HL-60 (cell line): ENCODE measurements at regions not wholly inside any gene's neighbourhood (a gene's known extent, or its start where the extent isn't known, plus 50 kb on each side); places are given as distances from the start of the nearest gene placed in this dataset.

Experiments
- GABPA ChIP-seq: IDR thresholded peaks from 2 replicates; pipeline ENCODE4 v1.6.1; 2012; ENCODE audit warnings: low read depth
- POLR2AphosphoS5 ChIP-seq: IDR thresholded peaks from 2 replicates; pipeline ENCODE4 v1.6.1; 2012; ENCODE audit warnings: low read depth
- SPI1 ChIP-seq: IDR thresholded peaks from 2 replicates; pipeline ENCODE4 v1.6.1; 2012; ENCODE audit warnings: low read depth, mild to moderate bottlenecking, borderline replicate concordance
- TF ChIP-seq, protein P1 (sequence below): IDR thresholded peaks from one replicate; pipeline ENCODE4 v1.5.1; 2011; ENCODE audit warnings: low read length, control low read depth, inconsistent platforms; ENCODE audit not compliant: insufficient read depth
- TF ChIP-seq, protein P2 (sequence below): IDR thresholded peaks from 2 replicates; pipeline ENCODE4 v1.6.1; 2012; ENCODE audit warnings: low read depth; ENCODE audit not compliant: insufficient replicate concordance

DNA sequence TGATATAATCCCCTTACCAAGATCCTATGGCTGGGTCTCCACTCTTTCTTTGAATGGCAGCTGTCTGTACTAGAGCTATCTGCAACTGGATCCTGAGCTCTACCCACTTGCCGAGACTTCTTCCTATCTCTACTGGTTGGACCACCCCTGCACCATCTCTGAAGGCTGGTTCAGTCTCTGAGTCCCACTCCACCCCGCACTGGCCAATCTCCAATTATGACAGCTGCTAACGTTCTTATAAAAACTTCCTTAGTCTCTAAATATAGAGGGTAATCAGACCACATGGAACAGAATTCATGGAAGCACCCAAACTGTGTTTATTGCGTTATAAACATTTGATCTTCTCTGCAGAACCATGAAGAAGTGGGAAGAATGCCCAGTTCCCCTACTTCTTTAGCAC is 186.6 kb upstream of the EEA1 start:
- TF ChIP-seq, protein P1, sequence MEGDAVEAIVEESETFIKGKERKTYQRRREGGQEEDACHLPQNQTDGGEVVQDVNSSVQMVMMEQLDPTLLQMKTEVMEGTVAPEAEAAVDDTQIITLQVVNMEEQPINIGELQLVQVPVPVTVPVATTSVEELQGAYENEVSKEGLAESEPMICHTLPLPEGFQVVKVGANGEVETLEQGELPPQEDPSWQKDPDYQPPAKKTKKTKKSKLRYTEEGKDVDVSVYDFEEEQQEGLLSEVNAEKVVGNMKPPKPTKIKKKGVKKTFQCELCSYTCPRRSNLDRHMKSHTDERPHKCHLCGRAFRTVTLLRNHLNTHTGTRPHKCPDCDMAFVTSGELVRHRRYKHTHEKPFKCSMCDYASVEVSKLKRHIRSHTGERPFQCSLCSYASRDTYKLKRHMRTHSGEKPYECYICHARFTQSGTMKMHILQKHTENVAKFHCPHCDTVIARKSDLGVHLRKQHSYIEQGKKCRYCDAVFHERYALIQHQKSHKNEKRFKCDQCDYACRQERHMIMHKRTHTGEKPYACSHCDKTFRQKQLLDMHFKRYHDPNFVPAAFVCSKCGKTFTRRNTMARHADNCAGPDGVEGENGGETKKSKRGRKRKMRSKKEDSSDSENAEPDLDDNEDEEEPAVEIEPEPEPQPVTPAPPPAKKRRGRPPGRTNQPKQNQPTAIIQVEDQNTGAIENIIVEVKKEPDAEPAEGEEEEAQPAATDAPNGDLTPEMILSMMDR = no peak
- no peak for TF ChIP-seq POLR2AphosphoS5
- TF ChIP-seq SPI1 = no peak
- TF ChIP-seq, protein P2, sequence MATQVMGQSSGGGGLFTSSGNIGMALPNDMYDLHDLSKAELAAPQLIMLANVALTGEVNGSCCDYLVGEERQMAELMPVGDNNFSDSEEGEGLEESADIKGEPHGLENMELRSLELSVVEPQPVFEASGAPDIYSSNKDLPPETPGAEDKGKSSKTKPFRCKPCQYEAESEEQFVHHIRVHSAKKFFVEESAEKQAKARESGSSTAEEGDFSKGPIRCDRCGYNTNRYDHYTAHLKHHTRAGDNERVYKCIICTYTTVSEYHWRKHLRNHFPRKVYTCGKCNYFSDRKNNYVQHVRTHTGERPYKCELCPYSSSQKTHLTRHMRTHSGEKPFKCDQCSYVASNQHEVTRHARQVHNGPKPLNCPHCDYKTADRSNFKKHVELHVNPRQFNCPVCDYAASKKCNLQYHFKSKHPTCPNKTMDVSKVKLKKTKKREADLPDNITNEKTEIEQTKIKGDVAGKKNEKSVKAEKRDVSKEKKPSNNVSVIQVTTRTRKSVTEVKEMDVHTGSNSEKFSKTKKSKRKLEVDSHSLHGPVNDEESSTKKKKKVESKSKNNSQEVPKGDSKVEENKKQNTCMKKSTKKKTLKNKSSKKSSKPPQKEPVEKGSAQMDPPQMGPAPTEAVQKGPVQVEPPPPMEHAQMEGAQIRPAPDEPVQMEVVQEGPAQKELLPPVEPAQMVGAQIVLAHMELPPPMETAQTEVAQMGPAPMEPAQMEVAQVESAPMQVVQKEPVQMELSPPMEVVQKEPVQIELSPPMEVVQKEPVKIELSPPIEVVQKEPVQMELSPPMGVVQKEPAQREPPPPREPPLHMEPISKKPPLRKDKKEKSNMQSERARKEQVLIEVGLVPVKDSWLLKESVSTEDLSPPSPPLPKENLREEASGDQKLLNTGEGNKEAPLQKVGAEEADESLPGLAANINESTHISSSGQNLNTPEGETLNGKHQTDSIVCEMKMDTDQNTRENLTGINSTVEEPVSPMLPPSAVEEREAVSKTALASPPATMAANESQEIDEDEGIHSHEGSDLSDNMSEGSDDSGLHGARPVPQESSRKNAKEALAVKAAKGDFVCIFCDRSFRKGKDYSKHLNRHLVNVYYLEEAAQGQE = no peak
- TF ChIP-seq GABPA = no peak
